Gastrocnemius medialis (tissue), 4 donors: ENCODE measurements at regions not wholly inside any gene's neighbourhood (a gene's known extent, or its start where the extent isn't known, plus 50 kb on each side); places are given as distances from the start of the nearest gene placed in this dataset.

Experiments
- POLR2A ChIP-seq, 2 donors: fragments of 450-650 bp; IDR thresholded peaks; one replicate each; pipeline ENCODE4 v1.6.1; 2017; ENCODE audit warnings: antibody characterized with exemption in 2 of 2, mild to moderate bottlenecking in 2 of 2, moderate library complexity in 2 of 2
- TF ChIP-seq, protein P1 (sequence below), 5 experiments: fragments of 450-650 bp in 3 of 5; fragments of 200-600 bp in 2 of 5; sonication (generic) in 2 of 5; IDR thresholded peaks in 4 of 5; conservative IDR thresholded peaks in 1 of 5; 1 replicate in 4 of 5; 2 replicates in 1 of 5; pipeline ENCODE4 v1.5.1; 2016 to 2019; ENCODE audit warnings: antibody characterized with exemption in 5 of 5, mild to moderate bottlenecking in 3 of 5, moderate library complexity in 3 of 5

DNA sequence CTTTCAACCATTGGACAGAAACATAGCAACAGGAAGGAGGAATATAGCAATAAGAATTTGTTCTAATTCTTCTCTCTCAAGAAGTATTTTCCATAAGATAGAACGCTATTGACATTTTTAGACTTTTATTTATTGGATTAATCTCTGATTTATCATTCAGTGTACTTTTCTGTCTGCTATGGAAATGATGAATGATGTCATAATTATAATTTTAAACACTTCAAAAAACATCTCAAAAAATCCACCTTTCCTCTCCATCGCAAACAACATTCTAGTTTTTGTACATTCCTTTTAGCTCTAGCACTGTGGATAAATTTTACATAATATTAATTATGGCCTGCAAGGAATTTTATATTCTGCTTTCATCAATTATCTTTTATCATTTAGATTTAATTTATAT, 643.2 kb downstream of the DHX35 start:
- TF ChIP-seq, protein P1, sequence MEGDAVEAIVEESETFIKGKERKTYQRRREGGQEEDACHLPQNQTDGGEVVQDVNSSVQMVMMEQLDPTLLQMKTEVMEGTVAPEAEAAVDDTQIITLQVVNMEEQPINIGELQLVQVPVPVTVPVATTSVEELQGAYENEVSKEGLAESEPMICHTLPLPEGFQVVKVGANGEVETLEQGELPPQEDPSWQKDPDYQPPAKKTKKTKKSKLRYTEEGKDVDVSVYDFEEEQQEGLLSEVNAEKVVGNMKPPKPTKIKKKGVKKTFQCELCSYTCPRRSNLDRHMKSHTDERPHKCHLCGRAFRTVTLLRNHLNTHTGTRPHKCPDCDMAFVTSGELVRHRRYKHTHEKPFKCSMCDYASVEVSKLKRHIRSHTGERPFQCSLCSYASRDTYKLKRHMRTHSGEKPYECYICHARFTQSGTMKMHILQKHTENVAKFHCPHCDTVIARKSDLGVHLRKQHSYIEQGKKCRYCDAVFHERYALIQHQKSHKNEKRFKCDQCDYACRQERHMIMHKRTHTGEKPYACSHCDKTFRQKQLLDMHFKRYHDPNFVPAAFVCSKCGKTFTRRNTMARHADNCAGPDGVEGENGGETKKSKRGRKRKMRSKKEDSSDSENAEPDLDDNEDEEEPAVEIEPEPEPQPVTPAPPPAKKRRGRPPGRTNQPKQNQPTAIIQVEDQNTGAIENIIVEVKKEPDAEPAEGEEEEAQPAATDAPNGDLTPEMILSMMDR (IDR thresholded peaks at IDR 0.05 in 4 of 5, conservative IDR thresholded peaks at IDR 0.05 in 1 of 5) = no peak
- TF ChIP-seq POLR2A (IDR thresholded peaks at IDR 0.05) = no peak
